ENCODE measurements at regions not wholly inside any gene's neighbourhood (a gene's known extent, or its start where the extent isn't known, plus 50 kb on each side); places are given as distances from the start of the nearest gene placed in this dataset.

DNA sequence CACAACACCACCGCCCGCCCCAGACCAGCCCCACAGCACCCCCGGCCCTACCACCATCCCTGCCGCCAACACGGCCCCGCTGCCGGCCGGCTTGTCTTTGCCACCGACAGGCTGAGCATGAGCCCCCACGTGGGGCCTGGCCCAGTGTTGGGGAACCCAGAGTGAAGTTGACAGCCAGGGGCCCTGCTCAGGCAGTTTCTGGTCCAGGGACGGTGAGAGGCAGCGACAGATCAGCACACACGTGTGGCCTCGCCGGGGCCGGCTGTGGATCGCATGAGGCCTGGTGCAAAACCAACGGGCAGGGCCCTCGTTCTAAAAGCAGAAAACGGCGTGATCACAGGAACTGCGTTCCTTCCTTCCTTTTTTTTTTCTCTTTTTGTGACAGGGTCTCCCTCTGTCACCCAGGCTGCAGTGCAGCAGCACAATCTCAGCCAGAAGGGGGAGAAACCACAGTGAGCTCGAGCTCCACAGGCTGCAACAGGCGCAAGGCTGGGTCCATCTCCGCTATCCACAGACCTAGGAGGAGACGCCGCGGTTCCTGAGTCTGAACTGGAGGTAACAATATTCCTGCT is 50.5 kb upstream of the FBRSL1 start:
- no peaks in the 10 kb centered on the region for H3K36me3 Mint-ChIP-seq (ENCODE audit: insufficient read depth, unreplicated experiment)
- H3K4me1 Mint-ChIP-seq (ENCODE audit: low read depth, unreplicated experiment), result no peaks in the 10 kb centered on the region
- TF ChIP-seq, protein P1, sequence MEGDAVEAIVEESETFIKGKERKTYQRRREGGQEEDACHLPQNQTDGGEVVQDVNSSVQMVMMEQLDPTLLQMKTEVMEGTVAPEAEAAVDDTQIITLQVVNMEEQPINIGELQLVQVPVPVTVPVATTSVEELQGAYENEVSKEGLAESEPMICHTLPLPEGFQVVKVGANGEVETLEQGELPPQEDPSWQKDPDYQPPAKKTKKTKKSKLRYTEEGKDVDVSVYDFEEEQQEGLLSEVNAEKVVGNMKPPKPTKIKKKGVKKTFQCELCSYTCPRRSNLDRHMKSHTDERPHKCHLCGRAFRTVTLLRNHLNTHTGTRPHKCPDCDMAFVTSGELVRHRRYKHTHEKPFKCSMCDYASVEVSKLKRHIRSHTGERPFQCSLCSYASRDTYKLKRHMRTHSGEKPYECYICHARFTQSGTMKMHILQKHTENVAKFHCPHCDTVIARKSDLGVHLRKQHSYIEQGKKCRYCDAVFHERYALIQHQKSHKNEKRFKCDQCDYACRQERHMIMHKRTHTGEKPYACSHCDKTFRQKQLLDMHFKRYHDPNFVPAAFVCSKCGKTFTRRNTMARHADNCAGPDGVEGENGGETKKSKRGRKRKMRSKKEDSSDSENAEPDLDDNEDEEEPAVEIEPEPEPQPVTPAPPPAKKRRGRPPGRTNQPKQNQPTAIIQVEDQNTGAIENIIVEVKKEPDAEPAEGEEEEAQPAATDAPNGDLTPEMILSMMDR (IDR thresholded peaks at IDR 0.05; ENCODE audit: unreplicated experiment), result no peak
- no TSS peak for BruUV-seq (replicated peaks)
- H3K27me3 Mint-ChIP-seq (ENCODE audit: unreplicated experiment), result peaks cover 89% of the 10 kb centered on the region
- no peak overlapping the region for H3K4me3 Mint-ChIP-seq (ENCODE audit: low read depth, unreplicated experiment)
- H3K27ac Mint-ChIP-seq (ENCODE audit: unreplicated experiment), result no peak overlapping the region
- intact Hi-C loops (cut with micrococcal nuclease; ENCODE audit: unreplicated experiment), result no loop called here
- H3K9me3 Mint-ChIP-seq (ENCODE audit: low read depth, unreplicated experiment), result no peaks in the 10 kb centered on the region
- CTCF ChIA-PET, result interaction anchor here (1.0 kb wide), 1 partner anchor 9 kb away, joined by 3 read pairs; no protein-coding TSS in a partner anchor
- DNase-seq, result no peak

DNA sequence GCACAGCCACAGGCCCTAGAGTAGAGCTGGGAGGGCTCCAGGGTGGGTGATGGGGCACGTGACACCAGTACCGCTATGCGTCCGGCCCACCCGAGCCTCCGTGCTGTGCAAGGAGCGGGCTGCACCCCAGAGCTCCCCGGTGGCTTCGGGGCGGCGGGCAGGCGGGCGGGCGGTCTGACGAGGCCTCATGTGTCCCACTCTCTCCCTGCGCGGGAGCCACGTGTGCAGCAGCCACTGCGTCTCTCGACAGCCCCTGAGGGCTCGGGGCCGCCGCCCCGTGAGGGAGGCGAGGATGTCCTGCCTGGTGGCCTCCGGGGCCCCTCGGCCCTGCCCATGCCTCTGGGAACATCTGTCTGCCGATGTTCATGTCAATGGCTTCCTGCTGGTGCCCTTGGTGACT is 51.2 kb upstream of the FBRSL1 start:
- no TSS peak for BruUV-seq (replicated peaks)
- CTCF ChIA-PET, result no interaction called here

DNA sequence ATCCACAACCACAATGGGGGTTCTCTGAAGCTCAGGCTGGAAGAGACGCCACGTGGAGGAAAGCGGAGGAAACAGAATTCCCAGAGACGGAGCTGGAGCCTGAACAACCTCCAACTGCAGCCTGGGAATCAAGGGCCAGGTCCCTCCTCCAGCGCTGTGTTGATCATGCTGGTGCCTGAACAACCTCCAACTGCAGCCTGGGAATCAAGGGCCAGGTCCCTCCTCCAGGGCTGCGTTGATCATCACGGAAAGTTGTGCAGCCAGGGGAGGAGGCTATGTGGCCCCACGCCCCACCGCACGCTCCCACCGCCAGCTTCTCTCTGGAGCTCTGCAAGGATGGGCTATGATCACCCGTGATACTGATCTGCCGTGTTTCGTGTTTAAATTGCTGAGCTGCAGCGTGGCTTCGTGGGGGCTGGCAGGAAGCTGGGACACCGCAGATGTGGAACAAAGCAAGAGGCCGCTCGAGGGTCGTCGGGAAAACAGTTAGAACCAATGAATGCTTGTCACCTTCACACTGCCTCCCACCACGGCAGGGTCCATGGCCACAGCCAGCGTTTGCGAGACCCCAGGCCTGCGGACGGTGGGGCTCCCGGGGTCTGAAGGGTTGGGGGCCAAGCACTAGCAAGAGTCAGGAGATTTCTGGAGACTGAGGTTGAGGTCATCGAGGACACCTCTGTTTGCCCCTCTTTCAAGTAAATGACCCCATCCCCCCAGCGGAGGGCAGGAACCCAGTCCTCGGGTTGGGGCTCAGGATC is 51.8 kb upstream of the FBRSL1 start:
- H3K4me1 Mint-ChIP-seq (ENCODE audit: low read depth, unreplicated experiment), result peaks cover 6% of the 10 kb centered on the region
- H3K4me3 Mint-ChIP-seq (ENCODE audit: low read depth, unreplicated experiment), result no peak overlapping the region
- TF ChIP-seq, protein P1 (IDR thresholded peaks at IDR 0.05; ENCODE audit: unreplicated experiment), result no peak
- BruUV-seq (replicated peaks), result no TSS peak
- H3K36me3 Mint-ChIP-seq (ENCODE audit: insufficient read depth, unreplicated experiment), result no peaks in the 10 kb centered on the region
- intact Hi-C loops (cut with micrococcal nuclease; ENCODE audit: unreplicated experiment), result no loop called here
- CTCF ChIA-PET, result interaction anchor here (0.5 to 0.7 kb wide), 2 partner anchors 23 to 203 kb away, joined by 3 read pairs; no protein-coding TSS in a partner anchor
- no peak overlapping the region for H3K27ac Mint-ChIP-seq (ENCODE audit: unreplicated experiment)
- no peak for DNase-seq
- H3K9me3 Mint-ChIP-seq (ENCODE audit: low read depth, unreplicated experiment), result no peaks in the 10 kb centered on the region
- H3K27me3 Mint-ChIP-seq (ENCODE audit: unreplicated experiment), result peaks cover 89% of the 10 kb centered on the region

More for the DNA sequence above, 51.2 kb upstream of the FBRSL1 start:
- Mint-ChIP-seq H3K9me3 (ENCODE audit: low read depth, unreplicated experiment) (no peaks in the 10 kb centered on the region), H3K4me1 (ENCODE audit: low read depth, unreplicated experiment) (no peaks in the 10 kb centered on the region), H3K27ac (ENCODE audit: unreplicated experiment) (no peak overlapping the region), H3K4me3 (ENCODE audit: low read depth, unreplicated experiment) (no peak overlapping the region), H3K36me3 (ENCODE audit: insufficient read depth, unreplicated experiment) (no peaks in the 10 kb centered on the region), H3K27me3 (ENCODE audit: unreplicated experiment) (peaks cover 89% of the 10 kb centered on the region)
- no peak for DNase-seq
- intact Hi-C loops (cut with micrococcal nuclease; ENCODE audit: unreplicated experiment), result no loop called here
- TF ChIP-seq, protein P1 (IDR thresholded peaks at IDR 0.05; ENCODE audit: unreplicated experiment), result no peak

DNA sequence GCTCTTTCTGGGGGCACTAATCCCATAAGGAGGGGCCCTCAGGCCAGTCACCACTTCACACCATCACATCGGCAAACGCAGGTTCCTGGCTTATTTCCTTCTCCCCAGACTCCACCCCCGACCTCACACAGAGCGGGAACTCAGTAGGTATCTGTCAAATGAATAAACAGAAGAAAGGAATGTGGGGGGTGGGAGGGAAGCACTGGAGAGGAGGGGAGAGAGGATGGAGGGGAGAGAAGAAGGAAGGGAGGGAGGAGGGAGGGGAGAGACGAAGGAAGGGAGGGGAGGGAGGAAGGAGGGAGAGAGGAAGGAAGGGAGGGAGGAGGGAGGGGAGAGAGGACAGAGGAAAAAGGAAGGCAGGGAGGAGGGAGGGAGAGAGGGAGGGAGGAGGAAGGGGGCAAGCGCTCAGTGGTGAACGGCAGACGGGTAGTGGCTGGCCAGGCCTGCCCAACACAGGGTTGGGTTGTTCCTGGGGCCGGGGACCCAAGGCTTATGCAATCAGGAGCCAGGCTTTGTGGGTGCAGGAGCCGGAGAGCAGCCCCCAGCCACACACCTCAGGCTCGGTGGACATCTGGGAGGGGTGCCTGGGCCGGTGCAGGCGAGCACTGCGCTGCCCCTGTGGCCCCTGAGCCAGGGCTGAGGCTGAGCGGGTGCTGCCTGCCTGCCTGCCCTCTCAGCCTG is 52.6 kb upstream of the FBRSL1 start:
- H3K27me3 Mint-ChIP-seq (ENCODE audit: unreplicated experiment), result peaks cover 87% of the 10 kb centered on the region
- intact Hi-C loops (cut with micrococcal nuclease; ENCODE audit: unreplicated experiment), result no loop called here
- CTCF ChIA-PET, result interaction anchor here (0.7 kb wide), 1 partner anchor 22 kb away, joined by 3 read pairs; no protein-coding TSS in a partner anchor

More for the DNA sequence above, 52.6 kb upstream of the FBRSL1 start:
- Mint-ChIP-seq H3K4me1 (ENCODE audit: low read depth, unreplicated experiment) (peaks cover 8% of the 10 kb centered on the region), H3K9me3 (ENCODE audit: low read depth, unreplicated experiment) (no peaks in the 10 kb centered on the region), H3K36me3 (ENCODE audit: insufficient read depth, unreplicated experiment) (no peaks in the 10 kb centered on the region), H3K27ac (ENCODE audit: unreplicated experiment) (no peak overlapping the region), H3K4me3 (ENCODE audit: low read depth, unreplicated experiment) (no peak overlapping the region)
- BruUV-seq (replicated peaks), result no TSS peak
- TF ChIP-seq, protein P1 (IDR thresholded peaks at IDR 0.05; ENCODE audit: unreplicated experiment), result no peak
- no peak for DNase-seq

Data from Calu3 (cell line).